Neural progenitor cell (in vitro differentiated cells): ENCODE measurements at regions not wholly inside any gene's neighbourhood (a gene's known extent, or its start where the extent isn't known, plus 50 kb on each side); places are given as distances from the start of the nearest gene placed in this dataset.

Experiments
- EZH2 ChIP-seq: fragments of 200-600 bp; sonication (generic); IDR thresholded peaks from 2 replicates; pipeline ENCODE4 v1.6.1; 2017; ENCODE audit warnings: antibody characterized with exemption, mild to moderate bottlenecking, moderate library complexity
- EZH2phosphoT487 ChIP-seq: fragments of 200-600 bp; sonication (generic); IDR thresholded peaks from 2 replicates; pipeline ENCODE4 v1.6.1; 2017; ENCODE audit warnings: antibody characterized with exemption
- TF ChIP-seq, protein P1 (sequence below): fragments of 200-600 bp; sonication (generic); IDR thresholded peaks from 2 replicates; pipeline ENCODE4 v1.5.1; 2017; ENCODE audit warnings: antibody characterized with exemption, mild to moderate bottlenecking

DNA sequence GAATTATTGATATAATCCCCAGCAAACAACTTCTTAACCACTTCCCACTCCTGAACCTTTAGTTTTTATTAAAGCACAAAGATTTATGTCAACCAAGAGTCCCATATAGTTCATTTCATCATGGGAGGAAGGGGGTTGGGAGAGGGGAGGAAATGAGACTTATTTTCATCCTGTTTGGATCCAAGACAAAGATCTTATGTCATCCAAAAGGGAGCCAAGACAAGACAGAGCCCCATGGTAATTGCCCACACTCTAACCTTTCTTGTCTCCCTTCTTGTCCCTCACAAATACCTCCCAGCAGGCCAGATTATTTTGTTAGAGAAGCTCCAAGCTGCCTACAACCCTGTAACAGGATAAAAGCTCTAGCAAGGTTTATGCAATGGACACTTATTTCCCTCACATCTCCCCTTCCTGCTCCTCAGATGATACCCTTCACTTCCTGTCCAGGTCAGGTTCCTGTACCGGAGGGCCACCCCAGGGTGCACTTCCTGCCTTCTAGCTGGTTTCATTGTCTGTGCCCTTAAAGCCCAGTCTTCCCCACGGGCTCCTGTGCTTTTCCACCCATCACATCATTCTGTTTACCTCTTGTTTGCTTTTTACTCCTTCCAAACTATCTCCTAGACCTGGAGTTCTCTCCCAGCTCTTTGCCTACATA lies 123.7 kb upstream of the MDM1 start:
- TF ChIP-seq, protein P1, sequence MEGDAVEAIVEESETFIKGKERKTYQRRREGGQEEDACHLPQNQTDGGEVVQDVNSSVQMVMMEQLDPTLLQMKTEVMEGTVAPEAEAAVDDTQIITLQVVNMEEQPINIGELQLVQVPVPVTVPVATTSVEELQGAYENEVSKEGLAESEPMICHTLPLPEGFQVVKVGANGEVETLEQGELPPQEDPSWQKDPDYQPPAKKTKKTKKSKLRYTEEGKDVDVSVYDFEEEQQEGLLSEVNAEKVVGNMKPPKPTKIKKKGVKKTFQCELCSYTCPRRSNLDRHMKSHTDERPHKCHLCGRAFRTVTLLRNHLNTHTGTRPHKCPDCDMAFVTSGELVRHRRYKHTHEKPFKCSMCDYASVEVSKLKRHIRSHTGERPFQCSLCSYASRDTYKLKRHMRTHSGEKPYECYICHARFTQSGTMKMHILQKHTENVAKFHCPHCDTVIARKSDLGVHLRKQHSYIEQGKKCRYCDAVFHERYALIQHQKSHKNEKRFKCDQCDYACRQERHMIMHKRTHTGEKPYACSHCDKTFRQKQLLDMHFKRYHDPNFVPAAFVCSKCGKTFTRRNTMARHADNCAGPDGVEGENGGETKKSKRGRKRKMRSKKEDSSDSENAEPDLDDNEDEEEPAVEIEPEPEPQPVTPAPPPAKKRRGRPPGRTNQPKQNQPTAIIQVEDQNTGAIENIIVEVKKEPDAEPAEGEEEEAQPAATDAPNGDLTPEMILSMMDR: no peak
- TF ChIP-seq EZH2 (no peak), EZH2phosphoT487 (no peak)
